HG03354 (cell line): ENCODE measurements at regions not wholly inside any gene's neighbourhood (a gene's known extent, or its start where the extent isn't known, plus 50 kb on each side); places are given as distances from the start of the nearest gene placed in this dataset.

Experiments used
- ATAC-seq: cut with Tn5 transposase; IDR thresholded peaks from one replicate; pipeline ENCODE4 v1.9.1; 2021; ENCODE audit warnings: mild to moderate bottlenecking; ENCODE audit not compliant: unreplicated experiment, poor library complexity, severe bottlenecking

DNA sequence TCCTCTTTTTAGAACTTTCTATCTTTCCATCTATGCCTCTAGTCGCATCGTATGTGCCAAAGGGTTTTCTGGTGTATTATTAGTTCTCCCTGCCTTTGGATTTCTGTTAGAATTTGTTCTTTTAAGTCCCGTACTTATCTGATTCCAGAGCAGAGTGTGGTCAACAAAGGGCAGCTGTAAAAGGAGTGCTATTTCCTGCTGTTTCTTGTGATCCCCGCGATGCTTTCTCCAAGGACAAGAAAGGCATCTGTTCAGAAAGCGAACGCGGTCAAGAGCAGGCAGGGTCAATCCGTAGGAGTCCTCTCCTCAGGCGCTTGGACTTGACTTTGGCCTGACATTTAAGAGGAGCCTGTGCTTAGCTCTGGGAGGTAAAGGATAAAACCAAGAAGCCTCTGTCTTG is 1152.1 kb upstream of the AUTS2 start:
- ATAC-seq = no peak

GRCh38 chr7:68449099-68449498 is 1149.2 kb upstream of the AUTS2 start:
- no peak for ATAC-seq

GRCh38 chr7:68449816-68450215 is 1148.5 kb upstream of the AUTS2 start:
- no peak for ATAC-seq

DNA sequence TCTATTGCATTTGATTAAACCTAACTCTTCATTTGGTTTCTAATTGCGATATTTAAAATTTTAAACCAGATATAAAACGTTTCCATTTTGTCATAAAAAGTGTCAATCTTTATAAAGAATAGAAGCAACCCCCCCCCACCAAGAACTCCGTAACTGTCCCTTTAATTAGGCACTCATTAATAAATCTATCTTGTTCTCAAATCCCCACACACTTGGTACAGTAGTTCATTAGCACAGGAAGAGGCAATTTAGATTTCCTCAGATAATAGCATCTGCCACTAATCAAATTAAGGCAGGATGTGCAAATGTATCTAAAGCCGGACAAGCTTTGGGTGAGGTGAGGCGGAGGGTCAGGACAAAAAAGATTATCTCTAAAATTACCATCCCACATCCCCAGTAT is 1143.3 kb upstream of the AUTS2 start:
- no peak for ATAC-seq

DNA sequence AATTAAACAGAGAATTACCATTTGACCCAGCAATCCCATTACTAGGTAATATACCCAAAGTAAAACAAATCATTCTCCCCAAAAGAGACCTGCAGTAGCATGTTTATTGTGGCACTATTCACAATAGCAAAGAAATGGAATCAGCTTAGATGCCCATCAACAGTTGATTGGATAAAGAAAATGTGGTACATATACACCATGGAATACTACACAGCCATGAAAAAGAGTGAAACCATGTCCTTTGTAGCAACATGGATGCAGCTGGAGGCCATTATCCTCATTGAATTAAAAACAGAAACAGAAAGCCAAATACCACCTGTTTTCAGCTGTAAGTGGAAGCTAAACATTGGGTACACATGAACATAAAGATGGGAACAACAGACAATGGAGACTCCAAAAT is 1141.8 kb upstream of the AUTS2 start:
- ATAC-seq = no peak

GRCh38 chr7:68457481-68457880 is 1140.8 kb upstream of the AUTS2 start:
- no peak for ATAC-seq

GRCh38 chr7:68458010-68458908 is 1140.0 kb upstream of the AUTS2 start:
- ATAC-seq = no peak

DNA sequence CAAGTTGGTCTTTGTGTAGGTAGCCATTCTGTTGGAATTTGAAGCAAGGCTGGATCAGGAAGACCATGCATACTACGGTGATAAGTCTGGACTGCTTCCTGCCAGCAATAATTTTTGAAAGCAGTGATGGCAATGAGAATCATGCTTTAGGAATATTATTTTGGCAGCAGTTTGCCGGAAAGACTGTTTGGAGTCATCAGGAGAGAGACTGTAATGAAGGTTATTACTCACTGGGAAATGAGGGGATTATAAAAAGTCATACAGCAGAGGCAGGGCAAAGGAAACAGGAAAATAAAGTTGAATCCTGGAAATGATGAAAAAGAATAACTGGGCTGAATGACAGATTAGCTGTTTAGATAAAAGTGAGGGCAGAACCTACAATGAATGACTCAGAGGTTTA is 1136.8 kb upstream of the AUTS2 start:
- no peak for ATAC-seq

DNA sequence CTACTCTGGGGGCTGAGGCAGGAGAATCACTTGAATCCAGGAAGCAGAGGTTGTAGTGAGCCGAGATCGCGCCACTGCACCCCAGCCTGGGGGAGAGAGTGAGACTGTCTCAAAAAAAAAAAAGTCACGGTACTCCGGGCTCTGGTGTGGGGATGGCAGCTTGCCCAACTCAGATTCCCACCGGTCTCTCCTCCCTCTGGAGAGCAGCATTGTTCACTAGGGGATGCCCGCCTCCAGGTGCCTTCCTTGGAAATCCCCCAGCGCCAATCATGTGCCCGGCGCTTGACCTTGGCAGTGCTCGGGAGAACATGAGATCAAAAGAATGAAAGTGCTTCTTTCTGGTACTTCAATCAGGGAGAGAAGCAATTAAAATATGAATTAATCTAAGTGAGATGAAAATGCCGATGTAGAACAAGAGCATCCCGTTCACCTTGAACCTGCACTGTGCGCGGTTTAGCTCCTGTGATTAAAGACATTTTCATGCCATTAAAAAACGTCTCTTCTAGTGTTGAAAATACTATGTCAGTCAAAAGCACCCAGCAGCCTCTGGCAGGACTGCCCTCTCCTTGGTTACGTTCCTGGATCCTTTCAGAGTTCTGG is 1127.3 kb upstream of the AUTS2 start:
- no peak for ATAC-seq

DNA sequence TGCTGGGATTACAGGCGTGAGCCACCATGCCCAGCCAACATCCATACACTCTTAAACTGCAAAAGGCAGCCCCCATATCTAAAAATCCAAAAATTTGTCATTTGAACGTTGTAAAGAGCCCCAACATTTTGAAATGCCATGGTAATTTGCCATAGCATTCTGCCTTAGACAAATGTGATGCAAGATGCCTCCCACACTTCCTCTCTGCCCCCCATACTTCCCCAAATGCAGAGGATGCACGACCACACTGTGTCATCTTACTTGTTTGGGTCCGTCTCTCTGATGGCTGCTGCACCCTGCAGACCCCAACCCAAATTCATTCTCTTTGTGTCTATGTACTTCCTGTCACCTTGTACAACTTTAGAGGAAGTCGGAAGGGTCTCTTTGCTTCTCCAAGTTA is 1125.6 kb upstream of the AUTS2 start:
- ATAC-seq = no peak

- ATAC-seq = no peak
Measured at GRCh38 chr7:68474661-68475216, 1123.5 kb upstream of the AUTS2 start.

DNA sequence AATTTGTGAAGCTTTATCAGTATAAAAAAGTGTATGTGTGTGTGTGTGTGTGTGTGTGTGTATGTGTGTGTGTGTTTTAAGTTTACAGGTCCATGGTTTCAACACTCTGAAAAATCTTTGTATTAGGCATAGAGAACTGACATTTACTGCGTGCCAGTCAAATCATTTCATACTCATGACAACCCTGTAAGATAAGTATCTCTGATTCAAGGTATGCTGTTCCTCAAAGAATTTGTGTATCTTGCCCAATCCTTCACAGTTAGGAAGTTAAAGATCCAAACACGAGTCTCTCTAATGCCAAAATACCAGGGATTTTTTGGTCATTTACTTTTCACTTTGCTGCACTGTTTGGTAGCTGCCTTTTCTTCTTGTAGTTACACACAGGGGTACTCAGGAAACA is 1121.3 kb upstream of the AUTS2 start:
- ATAC-seq = no peak

DNA sequence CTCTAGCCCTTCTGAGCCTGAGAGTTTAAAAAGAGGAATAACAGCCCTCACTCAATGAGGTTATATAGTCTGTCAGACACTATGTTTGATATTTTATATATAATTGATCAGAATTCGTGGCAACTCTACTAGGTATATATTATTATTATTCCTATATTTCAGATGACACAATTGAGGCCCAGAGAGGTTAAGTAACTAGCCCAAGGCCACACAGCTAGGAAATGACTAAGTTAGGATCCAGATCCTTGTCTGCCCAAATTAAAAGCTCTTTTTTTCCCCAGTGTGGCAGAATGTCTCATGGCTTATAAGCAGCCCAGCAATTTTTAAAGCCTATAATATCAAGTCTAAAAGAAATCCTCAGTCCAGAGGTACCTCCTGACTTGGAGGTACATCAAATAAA is 1119.9 kb upstream of the AUTS2 start:
- ATAC-seq = no peak

DNA sequence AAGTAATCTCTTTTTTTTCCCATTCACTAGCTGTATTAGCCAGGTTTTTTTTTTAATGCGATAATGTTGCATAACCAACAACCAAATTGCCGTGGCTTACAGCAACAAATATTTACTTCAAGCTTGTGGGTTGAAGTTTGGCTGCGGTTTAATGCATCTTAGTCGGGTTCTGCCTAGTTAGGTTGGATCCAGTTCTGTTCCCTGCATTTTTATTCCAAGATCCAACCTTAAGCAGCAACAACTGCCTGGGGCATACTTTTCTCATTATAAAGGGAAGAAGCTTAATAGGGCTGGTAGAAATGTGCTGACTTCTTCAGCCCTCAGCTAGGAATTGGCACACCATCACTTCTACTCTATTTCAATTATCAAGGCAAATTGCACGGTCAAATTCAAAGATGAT is 1115.5 kb upstream of the AUTS2 start:
- no peak for ATAC-seq

DNA sequence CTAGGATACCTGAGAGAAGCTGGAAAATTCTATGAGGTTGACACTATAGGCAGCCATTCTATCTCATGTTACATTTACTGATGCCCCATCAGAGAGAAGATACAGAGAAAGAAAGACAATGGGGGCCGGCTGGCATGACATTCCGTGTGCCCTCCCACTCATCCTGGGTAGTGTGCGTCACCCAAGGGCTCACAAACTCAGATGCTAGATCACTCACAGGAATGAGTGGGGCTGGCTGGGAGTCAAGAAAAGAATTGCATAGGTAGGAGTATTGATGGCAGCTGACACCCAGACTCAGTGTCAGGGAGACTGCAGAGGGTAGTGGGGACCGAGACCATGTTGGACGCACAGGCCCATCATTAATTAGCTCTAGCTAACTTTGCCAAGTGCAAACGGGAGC is 1113.5 kb upstream of the AUTS2 start:
- ATAC-seq = no peak

DNA sequence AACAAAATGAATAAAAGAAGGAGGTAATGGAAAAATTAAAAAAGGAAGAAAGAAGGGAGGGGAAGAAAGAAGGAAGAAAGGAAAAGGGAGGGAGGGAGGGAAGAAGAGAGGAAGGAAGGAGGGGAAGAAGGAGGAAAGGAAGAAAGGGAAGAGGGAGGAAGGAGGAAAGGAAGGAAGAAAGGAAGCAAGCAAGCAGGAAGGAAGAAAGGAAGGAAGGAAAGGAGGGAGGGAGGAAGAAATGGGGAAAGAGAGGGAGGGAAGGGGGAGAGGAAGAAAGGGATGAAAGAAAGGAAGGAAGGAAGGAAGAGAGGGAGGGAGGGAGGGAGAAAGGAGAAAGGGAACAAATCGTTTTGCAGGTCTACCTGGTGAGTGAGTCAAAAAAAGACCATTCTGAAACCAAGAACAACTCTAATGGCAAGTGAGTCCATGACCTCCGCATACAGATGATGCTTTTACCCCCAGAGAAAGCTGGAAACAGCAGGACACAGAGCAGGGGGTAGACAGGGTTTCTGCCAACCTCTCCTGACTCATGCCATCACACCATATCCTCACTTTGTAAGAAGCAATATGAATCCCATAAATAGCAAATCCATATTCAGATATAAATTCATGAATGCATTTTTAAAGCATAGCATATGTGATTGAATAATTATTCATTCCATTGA is 1112.9 kb upstream of the AUTS2 start:
- ATAC-seq = no peak

- ATAC-seq = no peak
Measured at GRCh38 chr7:68488341-68489060, 1109.8 kb upstream of the AUTS2 start.

GRCh38 chr7:68491523-68492358 is 1106.5 kb upstream of the AUTS2 start:
- ATAC-seq = no peak

DNA sequence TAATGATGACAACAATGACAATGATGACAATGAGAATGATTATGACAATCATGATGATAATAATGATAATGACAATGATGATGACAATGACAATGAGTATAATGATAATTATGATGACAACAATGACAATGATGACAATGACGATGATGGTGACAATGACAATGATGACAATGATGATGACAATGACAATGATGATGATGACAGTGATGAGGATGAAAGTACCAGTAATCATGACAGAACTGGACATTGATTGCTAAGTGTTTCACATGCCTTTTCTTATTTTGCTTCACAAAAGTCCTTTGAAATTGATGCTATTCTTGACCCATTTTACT is 1106.0 kb upstream of the AUTS2 start:
- no peak for ATAC-seq
